Caco-2 (cell line): ENCODE measurements at regions not wholly inside any gene's neighbourhood (a gene's known extent, or its start where the extent isn't known, plus 50 kb on each side); places are given as distances from the start of the nearest gene placed in this dataset.

ENCODE experiments used
- BruUV-seq: library from RNA; stranded (reverse); fragments of 400-500 nt; replicated peaks from 2 replicates; lab custom pipeline; 2021; lab: Mats Ljungman, UMichigan
- CTCF ChIA-PET: fragments of 300-600 bp; sonication (Branson Sonifier 250); formaldehyde crosslinking; loops from one replicate; lab custom pipeline; 2022; ENCODE audit warnings: antibody characterized with exemption; lab: Charles Lee
- POLR2A ChIA-PET: fragments of 300-600 bp; sonication (Branson Sonifier 250); formaldehyde crosslinking; loops from one replicate; lab custom pipeline; 2022; ENCODE audit warnings: antibody characterized with exemption; lab: Charles Lee
- DNase-seq, 2 experiments: peaks; one replicate each; pipeline versions ENCODE4 v3.0.0 to v3.0.0-alpha.2; 2020 to 2022
- H3K27me3 ChIP-seq: replicated peaks from 2 replicates; pipeline ENCODE4 v1.6.0; 2011; ENCODE audit warnings: low read length; ENCODE audit not compliant: control insufficient read depth, insufficient read depth
- H3K36me3 ChIP-seq: 2 replicates; pipeline ENCODE4 v1.5.1; 2011; ENCODE audit warnings: low read length; ENCODE audit not compliant: control insufficient read depth, insufficient read depth
- H3K4me1 ChIP-seq: fragments of 250-450 bp; sonication (Bioruptor Pico); 2 replicates; pipeline ENCODE4 v1.5.1; 2020; ENCODE audit warnings: mild to moderate bottlenecking
- H3K4me3 ChIP-seq: 2 replicates; pipeline ENCODE4 v1.5.1; 2011; ENCODE audit warnings: low read depth, mild to moderate bottlenecking, control low read depth, low read length
- H3K9me3 ChIP-seq: fragments of 250-450 bp; sonication (Bioruptor Pico); 2 replicates; pipeline ENCODE4 v1.5.1; 2020; ENCODE audit warnings: mild to moderate bottlenecking, moderate library complexity
- H3K27ac Mint-ChIP-seq: one replicate; pipeline ENCODE4 v1.8.0; 2022; ENCODE audit warnings: mixed read lengths; ENCODE audit not compliant: unreplicated experiment
- H3K27me3 Mint-ChIP-seq: one replicate; pipeline ENCODE4 v1.8.0; 2022; ENCODE audit warnings: mixed read lengths; ENCODE audit not compliant: insufficient read depth, unreplicated experiment
- H3K36me3 Mint-ChIP-seq: one replicate; pipeline ENCODE4 v1.8.0; 2022; ENCODE audit warnings: mild to moderate bottlenecking, mixed read lengths; ENCODE audit not compliant: insufficient read depth, unreplicated experiment
- H3K4me1 Mint-ChIP-seq: one replicate; pipeline ENCODE4 v1.8.0; 2022; ENCODE audit warnings: low read depth, mixed read lengths; ENCODE audit not compliant: unreplicated experiment
- H3K4me3 Mint-ChIP-seq: one replicate; pipeline ENCODE4 v1.8.0; 2022; ENCODE audit warnings: mild to moderate bottlenecking, moderate library complexity, mixed read lengths; ENCODE audit not compliant: unreplicated experiment
- H3K9me3 Mint-ChIP-seq: one replicate; pipeline ENCODE4 v1.8.0; 2022; ENCODE audit warnings: mixed read lengths; ENCODE audit not compliant: unreplicated experiment
- intact Hi-C: fragments of 100-400 bp; cut with micrococcal nuclease; formaldehyde crosslinking; loops from one replicate; pipeline ENCODE4 v1.10.0; 2022; ENCODE audit not compliant: unreplicated experiment
- TF ChIP-seq, protein P1 (sequence below), 2 experiments: fragments of 200-600 bp in 1 of 2; IDR thresholded peaks; 1 replicate in 1 of 2; 2 replicates in 1 of 2; pipeline versions ENCODE4 v1.5.1 to v1.8.0; 2011 to 2022; ENCODE audit warnings: antibody characterized with exemption in 1 of 2, control low read depth in 1 of 2, inconsistent platforms in 1 of 2, low read depth in 1 of 2, low read length in 1 of 2, mild to moderate bottlenecking in 1 of 2, moderate library complexity in 1 of 2; ENCODE audit not compliant: insufficient read depth in 1 of 2, severe bottlenecking in 1 of 2, unreplicated experiment in 1 of 2

GRCh38 chr6:74936886-74937285 is 269.0 kb downstream of the COL12A1 start:
- no peaks in the 10 kb centered on the region for H3K4me1 ChIP-seq
- Mint-ChIP-seq H3K27ac (no peak overlapping the region), H3K36me3 (no peaks in the 10 kb centered on the region), H3K27me3 (no peaks in the 10 kb centered on the region), H3K4me1 (peaks cover 5% of the 10 kb centered on the region), H3K4me3 (no peak overlapping the region), H3K9me3 (no peaks in the 10 kb centered on the region)
- H3K27me3 ChIP-seq = no peaks in the 10 kb centered on the region
- H3K4me3 ChIP-seq = no peak overlapping the region
- ChIA-PET POLR2A (no interaction called here), CTCF (no interaction called here)
- intact Hi-C loops = loop anchor here (10.0 kb wide), 2 partner anchors 138 to 168 kb away; no protein-coding TSS in a partner anchor
- no peaks in the 10 kb centered on the region for H3K9me3 ChIP-seq
- BruUV-seq = no TSS peak
- no peak for DNase-seq
- H3K36me3 ChIP-seq = no peaks in the 10 kb centered on the region
- TF ChIP-seq, protein P1, sequence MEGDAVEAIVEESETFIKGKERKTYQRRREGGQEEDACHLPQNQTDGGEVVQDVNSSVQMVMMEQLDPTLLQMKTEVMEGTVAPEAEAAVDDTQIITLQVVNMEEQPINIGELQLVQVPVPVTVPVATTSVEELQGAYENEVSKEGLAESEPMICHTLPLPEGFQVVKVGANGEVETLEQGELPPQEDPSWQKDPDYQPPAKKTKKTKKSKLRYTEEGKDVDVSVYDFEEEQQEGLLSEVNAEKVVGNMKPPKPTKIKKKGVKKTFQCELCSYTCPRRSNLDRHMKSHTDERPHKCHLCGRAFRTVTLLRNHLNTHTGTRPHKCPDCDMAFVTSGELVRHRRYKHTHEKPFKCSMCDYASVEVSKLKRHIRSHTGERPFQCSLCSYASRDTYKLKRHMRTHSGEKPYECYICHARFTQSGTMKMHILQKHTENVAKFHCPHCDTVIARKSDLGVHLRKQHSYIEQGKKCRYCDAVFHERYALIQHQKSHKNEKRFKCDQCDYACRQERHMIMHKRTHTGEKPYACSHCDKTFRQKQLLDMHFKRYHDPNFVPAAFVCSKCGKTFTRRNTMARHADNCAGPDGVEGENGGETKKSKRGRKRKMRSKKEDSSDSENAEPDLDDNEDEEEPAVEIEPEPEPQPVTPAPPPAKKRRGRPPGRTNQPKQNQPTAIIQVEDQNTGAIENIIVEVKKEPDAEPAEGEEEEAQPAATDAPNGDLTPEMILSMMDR (IDR thresholded peaks at IDR 0.05; ENCODE audit: insufficient read depth in 1 of 2, low read depth in 1 of 2, low read length in 1 of 2, severe bottlenecking in 1 of 2, unreplicated experiment in 1 of 2) = no peak

DNA sequence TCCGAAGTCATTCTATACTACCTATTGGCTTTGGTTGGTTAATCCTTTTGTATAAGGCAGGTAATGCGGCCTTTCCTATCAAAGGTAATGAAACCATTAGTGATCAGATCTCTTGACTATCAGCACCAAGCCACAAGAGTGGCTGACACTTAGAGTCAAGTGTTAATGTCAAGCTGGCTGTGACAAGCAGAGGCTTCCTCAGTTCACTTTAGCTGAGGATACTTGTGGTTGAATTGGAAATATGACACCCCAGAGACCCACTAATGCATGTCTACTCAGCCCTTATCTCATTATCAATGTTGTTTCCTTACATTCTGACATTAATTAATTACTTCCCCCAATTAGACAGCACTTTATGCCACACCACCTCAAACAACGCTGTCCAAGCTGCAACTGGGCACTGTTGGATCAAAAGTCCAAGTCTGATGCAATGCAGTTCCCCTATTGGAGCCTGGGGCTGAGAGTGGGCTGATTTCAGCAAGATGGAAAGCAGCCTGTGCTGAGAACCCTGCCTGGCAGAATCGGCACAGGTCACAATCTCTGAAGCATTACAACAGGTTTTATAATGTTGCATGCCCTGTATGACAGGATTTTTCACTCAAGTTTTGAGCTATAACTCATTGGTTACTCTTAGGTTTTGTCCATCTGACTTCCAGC is 273.5 kb downstream of the COL12A1 start:
- TF ChIP-seq, protein P1 (IDR thresholded peaks at IDR 0.05; ENCODE audit: insufficient read depth in 1 of 2, low read depth in 1 of 2, low read length in 1 of 2, severe bottlenecking in 1 of 2, unreplicated experiment in 1 of 2) = no peak
- BruUV-seq = no TSS peak
- Mint-ChIP-seq H3K4me3 (no peak overlapping the region), H3K4me1 (no peaks in the 10 kb centered on the region), H3K27me3 (peaks cover 2% of the 10 kb centered on the region), H3K9me3 (no peaks in the 10 kb centered on the region), H3K27ac (no peak overlapping the region), H3K36me3 (no peaks in the 10 kb centered on the region)
- H3K4me3 ChIP-seq = no peak overlapping the region
- POLR2A ChIA-PET = no interaction called here
- H3K27me3 ChIP-seq = no peaks in the 10 kb centered on the region
- no peaks in the 10 kb centered on the region for H3K9me3 ChIP-seq
- DNase-seq = no peak
- intact Hi-C loops = loop anchor here (10.0 kb wide), 2 partner anchors 142 to 172 kb away; no protein-coding TSS in a partner anchor
- CTCF ChIA-PET = no interaction called here
- no peaks in the 10 kb centered on the region for H3K4me1 ChIP-seq
- H3K36me3 ChIP-seq = no peaks in the 10 kb centered on the region

DNA sequence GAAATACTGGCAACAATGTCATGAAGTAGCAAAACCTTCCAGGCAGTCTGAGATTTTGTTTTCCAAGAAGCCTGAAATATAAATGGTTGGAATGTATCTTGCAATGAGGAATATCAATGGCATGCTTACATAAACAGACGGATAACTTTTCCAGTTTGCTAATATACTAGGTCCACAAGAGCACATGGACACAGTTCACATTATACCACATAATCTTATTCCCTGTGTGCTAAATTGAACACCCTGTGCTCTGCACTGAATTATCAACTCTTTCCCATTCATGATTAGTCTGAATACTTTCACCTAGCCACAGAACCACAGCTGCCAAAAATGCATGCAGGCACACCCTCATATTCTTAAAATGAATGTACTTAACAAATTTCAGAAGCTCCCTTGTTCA is 274.3 kb downstream of the COL12A1 start:
- Mint-ChIP-seq H3K4me3 (no peak overlapping the region), H3K27ac (no peak overlapping the region), H3K27me3 (peaks cover 2% of the 10 kb centered on the region), H3K36me3 (no peaks in the 10 kb centered on the region), H3K9me3 (no peaks in the 10 kb centered on the region), H3K4me1 (no peaks in the 10 kb centered on the region)
- CTCF ChIA-PET = no interaction called here
- POLR2A ChIA-PET = no interaction called here
- H3K4me3 ChIP-seq = no peak overlapping the region
- H3K4me1 ChIP-seq = no peaks in the 10 kb centered on the region
- no TSS peak for BruUV-seq
- no peaks in the 10 kb centered on the region for H3K9me3 ChIP-seq
- H3K27me3 ChIP-seq = no peaks in the 10 kb centered on the region
- TF ChIP-seq, protein P1 (IDR thresholded peaks at IDR 0.05; ENCODE audit: insufficient read depth in 1 of 2, low read depth in 1 of 2, low read length in 1 of 2, severe bottlenecking in 1 of 2, unreplicated experiment in 1 of 2) = no peak
- no peaks in the 10 kb centered on the region for H3K36me3 ChIP-seq
- no peak for DNase-seq
- intact Hi-C loops = loop anchor here (10.0 kb wide), 2 partner anchors 143 to 173 kb away; no protein-coding TSS in a partner anchor
